Fibroblast of skin of left quadriceps (primary cell): ENCODE measurements at regions not wholly inside any gene's neighbourhood (a gene's known extent, or its start where the extent isn't known, plus 50 kb on each side); places are given as distances from the start of the nearest gene placed in this dataset.

Source experiments
- DNase-seq, 2 experiments: peaks; one replicate each; pipeline ENCODE4 v3.0.0-alpha.2; 2013; ENCODE audit warnings: low read depth in 2 of 2

GRCh38 chr4:32216502-32216901, 1496.3 kb downstream of the PCDH7 start:
- no peak for DNase-seq

- DNase-seq = no peak
Observed at GRCh38 chr4:32219306-32220075, 1499.3 kb downstream of the PCDH7 start.

GRCh38 chr4:32226204-32226603, 1506.0 kb downstream of the PCDH7 start:
- DNase-seq = no peak

- DNase-seq = no peak
Observed at GRCh38 chr4:32226733-32227132, 1506.6 kb downstream of the PCDH7 start.

GRCh38 chr4:32243926-32244325, 1523.8 kb downstream of the PCDH7 start:
- no peak for DNase-seq

DNA sequence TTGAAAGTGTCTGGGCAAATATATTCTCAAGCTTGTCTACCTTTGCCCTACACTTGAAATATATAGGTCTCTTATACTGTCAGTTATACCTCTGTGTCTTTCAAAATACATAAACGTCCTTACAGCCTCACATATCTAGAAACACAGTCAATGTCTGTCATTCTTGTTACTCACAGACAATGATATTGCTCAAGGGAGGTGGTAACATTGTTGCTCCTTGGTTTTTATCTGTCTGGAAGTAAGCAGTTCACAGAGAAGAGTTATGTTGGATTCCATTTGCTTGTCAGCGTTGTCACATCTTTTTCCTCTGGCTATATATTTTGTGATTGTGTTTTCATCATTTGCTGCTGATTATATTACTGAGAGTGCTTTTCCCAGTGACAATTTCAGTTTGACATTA, 1528.9 kb downstream of the PCDH7 start:
- no peak for DNase-seq

DNA sequence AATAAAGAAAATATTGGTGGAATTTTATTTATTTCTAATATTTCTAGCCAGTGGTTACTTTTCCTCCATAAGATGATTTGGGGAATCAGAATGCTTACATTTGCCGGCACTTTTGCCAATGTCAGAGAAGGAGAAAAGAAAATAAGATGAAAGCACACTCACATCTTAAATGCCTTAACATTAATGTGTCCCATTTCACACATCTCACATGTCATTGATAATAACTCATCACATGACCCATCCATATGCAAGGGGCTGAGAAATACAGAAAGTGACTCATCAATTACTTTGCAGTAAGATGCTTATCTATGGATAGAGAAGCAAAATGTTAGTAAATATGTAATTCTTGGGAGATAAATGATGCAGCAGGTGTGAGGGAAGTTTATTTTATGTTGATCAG, 1531.0 kb downstream of the PCDH7 start:
- DNase-seq = no peak

GRCh38 chr4:32251926-32252325, 1531.8 kb downstream of the PCDH7 start:
- no peak for DNase-seq

GRCh38 chr4:32254216-32254615, 1534.0 kb downstream of the PCDH7 start:
- no peak for DNase-seq

DNA sequence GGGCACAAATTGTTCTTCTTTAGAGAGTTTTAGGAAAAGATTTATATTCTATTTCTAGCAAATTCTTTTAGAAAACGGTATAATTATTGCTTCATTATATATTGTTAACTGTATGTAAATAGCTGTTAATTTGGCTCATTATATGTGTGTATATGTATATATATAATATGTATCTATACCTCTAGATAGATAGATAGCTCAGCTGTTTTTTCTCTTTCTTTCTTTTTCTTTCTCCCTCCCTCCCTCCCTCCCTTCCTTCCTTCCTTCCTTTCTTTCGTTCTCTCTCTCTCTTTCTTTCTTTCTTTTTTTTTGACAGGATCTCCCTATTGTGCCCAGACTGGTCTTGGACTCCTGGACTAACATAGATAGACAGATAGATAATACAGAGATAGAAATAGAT, 1538.8 kb downstream of the PCDH7 start:
- no peak for DNase-seq

GRCh38 chr4:32261196-32261595, 1541.0 kb downstream of the PCDH7 start:
- DNase-seq = no peak

DNA sequence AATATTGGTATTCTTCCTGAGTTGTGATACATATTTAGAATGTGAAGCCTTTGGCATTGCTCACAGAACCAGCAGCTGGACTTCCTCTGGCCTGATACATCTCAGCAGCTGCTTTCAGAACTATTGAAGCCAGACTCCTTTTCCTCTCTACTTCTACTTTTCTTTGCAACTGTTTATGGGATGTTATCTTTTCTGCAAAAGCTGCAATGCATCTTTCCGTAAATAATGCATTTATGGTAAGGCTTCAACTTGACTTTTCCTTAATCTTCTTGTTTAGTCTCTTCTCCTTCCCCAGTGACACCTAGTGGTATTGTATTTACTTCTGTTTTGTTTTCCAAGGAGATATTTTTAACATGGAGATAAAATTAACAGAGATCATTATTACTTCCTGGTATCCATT, 1548.7 kb downstream of the PCDH7 start:
- no peak for DNase-seq

GRCh38 chr4:32290102-32290501, 1569.9 kb downstream of the PCDH7 start:
- DNase-seq = no peak

DNA sequence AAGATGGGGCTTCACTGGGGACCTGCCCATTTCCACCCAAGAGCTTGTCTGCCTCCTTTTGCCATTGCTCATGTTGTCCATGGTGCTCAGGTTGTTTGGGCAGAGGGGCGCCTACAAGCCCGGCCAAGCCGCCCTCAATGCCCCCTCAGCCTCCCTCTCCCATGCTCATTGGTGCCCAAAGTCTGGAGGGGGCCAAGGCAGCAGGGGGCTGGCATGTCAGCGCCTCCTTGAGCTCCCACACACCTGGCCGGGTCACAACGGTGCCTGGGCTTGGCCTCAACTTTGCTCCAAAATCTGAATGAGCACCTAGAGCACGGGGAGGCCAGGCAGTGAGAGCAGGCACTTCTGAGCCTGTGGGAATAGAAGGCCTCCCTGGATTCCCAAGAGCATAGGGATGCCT, 1598.8 kb downstream of the PCDH7 start:
- DNase-seq = no peak

- no peak for DNase-seq
Observed at GRCh38 chr4:32321421-32321820, 1601.3 kb downstream of the PCDH7 start.

- DNase-seq = no peak
Observed at GRCh38 chr4:32334759-32335158, 1614.6 kb downstream of the PCDH7 start.

DNA sequence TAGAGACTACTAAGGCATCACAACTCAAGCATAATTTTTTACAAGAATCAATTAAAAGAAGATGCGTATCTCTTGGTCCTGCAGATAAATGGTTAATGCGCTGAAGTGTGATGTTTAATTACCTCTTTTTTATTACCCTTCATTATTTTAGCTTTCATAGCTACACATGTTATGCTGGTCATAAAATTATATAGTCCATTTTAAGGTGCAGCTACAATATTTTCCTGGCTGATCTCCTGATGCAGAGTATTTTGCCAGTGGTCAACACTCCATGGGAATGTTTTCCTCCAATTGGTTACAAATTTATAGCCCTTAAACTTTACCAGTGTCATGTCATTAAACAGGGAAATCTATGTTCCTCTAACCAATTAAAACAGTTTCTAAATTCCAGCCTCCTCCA, 1617.2 kb downstream of the PCDH7 start:
- no peak for DNase-seq

DNA sequence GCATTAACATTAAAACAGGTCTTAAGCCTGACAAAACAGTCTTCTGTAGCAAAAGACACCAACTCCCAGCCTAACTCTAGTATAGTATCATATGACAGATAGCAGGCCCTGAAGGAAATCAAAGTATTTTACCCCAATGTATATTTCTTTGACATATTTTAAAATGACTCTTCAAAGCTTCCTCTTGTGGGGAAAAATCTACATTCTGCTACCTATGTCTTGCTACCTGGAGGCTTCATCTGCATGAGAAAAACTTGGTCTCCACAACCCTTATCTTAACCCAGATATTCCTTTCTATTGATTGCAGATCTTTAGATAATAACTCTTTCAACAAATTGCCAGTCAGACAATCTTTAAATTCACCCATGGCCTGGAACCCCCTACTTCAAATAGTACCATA, 1620.4 kb downstream of the PCDH7 start:
- no peak for DNase-seq

- no peak for DNase-seq
Observed at GRCh38 chr4:32341342-32341741, 1621.2 kb downstream of the PCDH7 start.

GRCh38 chr4:32342054-32342453, 1621.9 kb downstream of the PCDH7 start:
- DNase-seq = no peak

DNA sequence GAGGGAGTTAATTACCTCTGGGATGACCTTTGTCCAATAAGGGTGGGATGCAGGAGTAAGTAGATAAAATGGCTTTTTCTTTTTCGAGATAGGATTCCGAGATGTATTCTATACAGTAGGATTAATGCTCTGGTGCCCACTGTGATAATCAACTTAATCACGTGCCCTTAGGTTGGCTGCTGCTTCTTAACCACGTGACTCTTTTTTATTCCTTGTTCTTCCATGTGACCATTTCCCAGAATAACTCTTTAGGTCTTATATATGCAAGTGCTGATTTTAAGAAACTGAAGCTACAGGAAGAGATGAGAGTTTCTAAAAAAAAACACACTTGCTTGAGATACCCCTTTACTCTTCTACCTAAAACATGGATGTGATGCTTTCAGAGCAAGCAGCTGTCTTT, 1628.9 kb downstream of the PCDH7 start:
- no peak for DNase-seq

DNA sequence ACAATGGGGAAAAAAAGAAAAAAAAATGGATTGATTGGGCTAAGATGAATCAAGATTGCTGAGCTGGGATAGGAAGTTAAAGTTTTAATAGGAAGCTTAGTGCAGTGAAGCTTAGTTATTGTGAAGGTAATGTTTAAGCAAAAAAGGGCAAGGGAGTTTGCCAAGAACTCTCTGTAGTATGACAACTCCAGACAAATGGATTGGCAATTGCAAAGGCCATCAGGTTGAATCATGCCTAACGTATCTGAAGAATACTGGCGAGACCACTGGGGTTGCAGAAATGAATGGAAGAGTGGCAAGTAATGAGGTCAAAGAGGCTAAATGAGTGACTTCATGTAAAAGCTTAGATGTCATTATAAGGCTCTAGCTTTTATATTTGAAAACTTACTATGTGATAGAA, 1654.0 kb downstream of the PCDH7 start:
- DNase-seq = no peak

GRCh38 chr4:32393806-32394205, 1673.6 kb downstream of the PCDH7 start:
- DNase-seq = no peak

DNA sequence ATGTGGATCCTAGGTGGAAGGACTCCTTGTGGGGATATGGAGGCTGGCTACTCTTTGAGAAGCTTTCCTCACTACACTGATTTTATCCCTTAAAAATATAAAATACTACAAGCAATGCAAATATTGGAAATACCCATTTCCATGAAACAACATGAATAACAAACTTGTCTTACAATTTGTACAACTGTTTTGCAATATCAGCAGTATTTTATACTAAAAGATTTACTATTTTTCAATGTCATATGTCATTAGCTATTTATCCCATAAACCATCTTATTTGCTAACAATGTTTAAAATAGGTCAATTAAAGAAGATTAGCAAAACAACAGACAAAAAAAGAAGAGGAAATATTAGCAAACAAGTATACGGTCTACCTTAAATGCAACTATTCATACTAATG, 1674.1 kb downstream of the PCDH7 start:
- DNase-seq = no peak
